ENCODE measurements at regions not wholly inside any gene's neighbourhood (a gene's known extent, or its start where the extent isn't known, plus 50 kb on each side); places are given as distances from the start of the nearest gene placed in this dataset.

GRCh38 chr4:58090539-58090938, 980.4 kb upstream of the IGFBP7 start:
- TF ChIP-seq CTCF (conservative IDR thresholded peaks at IDR 0.05; ENCODE audit: low read depth, low read length) = no peak
- DNase-seq (ENCODE audit: low read depth) = no peak
- H3K4me3 ChIP-seq (ENCODE audit: low read depth, low read length) = no peak overlapping the region

GRCh38 chr4:58081356-58081755, 971.2 kb upstream of the IGFBP7 start:
- no peak for DNase-seq (ENCODE audit: low read depth)
- no peak overlapping the region for H3K4me3 ChIP-seq (ENCODE audit: low read depth, low read length)
- no peak for TF ChIP-seq CTCF (conservative IDR thresholded peaks at IDR 0.05; ENCODE audit: low read depth, low read length)

GRCh38 chr4:58075724-58076123, 965.5 kb upstream of the IGFBP7 start:
- no peak overlapping the region for H3K4me3 ChIP-seq (ENCODE audit: low read depth, low read length)
- DNase-seq (ENCODE audit: low read depth) = no peak
- no peak for TF ChIP-seq CTCF (conservative IDR thresholded peaks at IDR 0.05; ENCODE audit: low read depth, low read length)

GRCh38 chr4:58074382-58074781, 964.2 kb upstream of the IGFBP7 start:
- TF ChIP-seq CTCF (conservative IDR thresholded peaks at IDR 0.05; ENCODE audit: low read depth, low read length) = no peak
- no peak overlapping the region for H3K4me3 ChIP-seq (ENCODE audit: low read depth, low read length)
- DNase-seq (ENCODE audit: low read depth) = no peak

GRCh38 chr4:58070726-58071125, 960.5 kb upstream of the IGFBP7 start:
- no peak overlapping the region for H3K4me3 ChIP-seq (ENCODE audit: low read depth, low read length)
- TF ChIP-seq CTCF (conservative IDR thresholded peaks at IDR 0.05; ENCODE audit: low read depth, low read length) = no peak
- DNase-seq (ENCODE audit: low read depth) = no peak

GRCh38 chr4:58064653-58065052, 954.5 kb upstream of the IGFBP7 start:
- DNase-seq (ENCODE audit: low read depth) = no peak
- TF ChIP-seq CTCF (conservative IDR thresholded peaks at IDR 0.05; ENCODE audit: low read depth, low read length) = no peak
- no peak overlapping the region for H3K4me3 ChIP-seq (ENCODE audit: low read depth, low read length)

- no peak for TF ChIP-seq CTCF (conservative IDR thresholded peaks at IDR 0.05; ENCODE audit: low read depth, low read length)
- no peak for DNase-seq (ENCODE audit: low read depth)
- H3K4me3 ChIP-seq (ENCODE audit: low read depth, low read length) = no peak overlapping the region
Measured at GRCh38 chr4:58063404-58064160, 953.4 kb upstream of the IGFBP7 start.
